ENCODE measurements at regions not wholly inside any gene's neighbourhood (a gene's known extent, or its start where the extent isn't known, plus 50 kb on each side); places are given as distances from the start of the nearest gene placed in this dataset.

DNA sequence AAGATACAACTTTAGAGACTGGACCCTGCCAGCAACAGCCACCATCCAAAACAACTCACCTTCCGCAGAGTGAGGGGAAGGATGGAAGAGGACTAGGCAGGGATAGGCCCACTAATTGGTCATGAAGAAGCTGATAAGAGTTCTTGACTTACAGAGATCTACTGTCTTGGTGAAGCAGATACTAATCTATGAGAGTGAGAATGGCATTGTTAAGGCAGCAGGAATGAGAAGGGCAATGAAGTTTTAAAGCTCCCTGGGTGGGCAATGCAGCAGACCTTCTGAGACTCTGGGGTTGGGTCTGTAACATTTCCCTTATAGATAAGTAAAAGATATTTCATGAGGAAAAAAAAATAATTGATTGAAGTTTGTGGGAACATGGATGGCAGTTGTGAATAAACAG is 63.7 kb downstream of the KLF12 start:
- TF ChIP-seq CTCF (IDR thresholded peaks at IDR 0.05; ENCODE audit: poor library complexity, severe bottlenecking) = no peak
- TF ChIP-seq EP300 (conservative IDR thresholded peaks at IDR 0.05; ENCODE audit: poor library complexity, severe bottlenecking) = no peak

All from neural cell (in vitro differentiated cells).